H1 (cell line): ENCODE measurements at regions not wholly inside any gene's neighbourhood (a gene's known extent, or its start where the extent isn't known, plus 50 kb on each side); places are given as distances from the start of the nearest gene placed in this dataset.

Source experiments
- CREB1 ChIP-seq: IDR thresholded peaks from 2 replicates; pipeline ENCODE4 v1.6.1; 2012; ENCODE audit warnings: inconsistent platforms
- GABPA ChIP-seq: IDR thresholded peaks from 2 replicates; pipeline ENCODE4 v1.6.1; 2011; ENCODE audit warnings: mild to moderate bottlenecking, low read length, moderate library complexity, borderline replicate concordance; ENCODE audit not compliant: insufficient read depth
- JUN ChIP-seq: IDR thresholded peaks from 2 replicates; pipeline ENCODE4 v1.6.1; 2011; ENCODE audit warnings: low read depth, mild to moderate bottlenecking, improper control_type of control experiment, low read length
- KDM4A ChIP-seq: IDR thresholded peaks from one replicate; pipeline ENCODE4 v1.7.1; 2012; ENCODE audit warnings: low read depth, mild to moderate bottlenecking, moderate library complexity, low read length, inconsistent platforms; ENCODE audit not compliant: severe bottlenecking
- POLR2A ChIP-seq, 2 experiments: IDR thresholded peaks; 1 replicate in 1 of 2; 2 replicates in 1 of 2; pipeline ENCODE4 v1.6.1; 2011; ENCODE audit warnings: low read depth in 2 of 2, low read length in 2 of 2, mild to moderate bottlenecking in 2 of 2; ENCODE audit errors: control extremely low read depth in 1 of 2
- SIN3A ChIP-seq, 2 experiments: IDR thresholded peaks in 1 of 2; conservative IDR thresholded peaks in 1 of 2; 2 replicates each; pipeline ENCODE4 v1.6.1; 2011 to 2012; ENCODE audit warnings: low read length in 2 of 2, improper control_type of control experiment in 1 of 2, low read depth in 1 of 2, mild to moderate bottlenecking in 1 of 2
- TF ChIP-seq, protein P1 (sequence below): fragments of 300-600 bp; sonication (generic); IDR thresholded peaks from 2 replicates; pipeline ENCODE4 v1.7.1; 2012; ENCODE audit warnings: low read length, moderate library complexity, mild to moderate bottlenecking, inconsistent platforms; ENCODE audit not compliant: insufficient replicate concordance
- TF ChIP-seq, protein P2 (sequence below): IDR thresholded peaks from 2 replicates; pipeline ENCODE4 v1.6.1; 2012; ENCODE audit warnings: inconsistent platforms

DNA sequence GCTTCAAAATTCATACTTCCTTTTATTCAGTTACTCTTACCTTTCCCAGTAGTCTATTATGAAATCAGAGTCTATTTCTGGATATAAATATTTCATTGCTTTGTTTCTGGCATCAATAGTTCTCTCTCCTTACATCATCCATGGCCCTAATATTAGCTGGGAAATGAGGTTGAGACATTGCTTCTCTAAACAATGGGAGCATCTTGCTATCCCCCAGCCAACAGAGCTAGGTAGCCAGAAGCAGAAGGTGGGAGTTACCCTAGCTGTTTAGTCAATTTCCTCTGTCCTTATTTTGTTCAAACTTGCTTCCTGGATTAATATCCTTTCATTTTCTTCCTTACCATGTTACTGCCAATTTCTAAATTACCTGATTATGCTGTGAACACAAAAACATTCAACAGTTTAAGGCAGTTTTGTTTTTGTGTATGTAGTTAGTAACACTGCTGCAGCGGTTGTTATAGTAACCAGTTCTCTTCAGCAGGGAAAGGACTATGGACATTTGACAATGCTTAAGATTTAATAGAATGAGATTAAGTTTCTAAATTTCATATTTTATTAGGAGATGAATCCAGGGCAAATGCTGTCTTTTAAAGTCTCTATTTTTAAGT, 160.5 kb upstream of the KCNJ3 start (continued):
- no peak for TF ChIP-seq JUN
- TF ChIP-seq, protein P1, sequence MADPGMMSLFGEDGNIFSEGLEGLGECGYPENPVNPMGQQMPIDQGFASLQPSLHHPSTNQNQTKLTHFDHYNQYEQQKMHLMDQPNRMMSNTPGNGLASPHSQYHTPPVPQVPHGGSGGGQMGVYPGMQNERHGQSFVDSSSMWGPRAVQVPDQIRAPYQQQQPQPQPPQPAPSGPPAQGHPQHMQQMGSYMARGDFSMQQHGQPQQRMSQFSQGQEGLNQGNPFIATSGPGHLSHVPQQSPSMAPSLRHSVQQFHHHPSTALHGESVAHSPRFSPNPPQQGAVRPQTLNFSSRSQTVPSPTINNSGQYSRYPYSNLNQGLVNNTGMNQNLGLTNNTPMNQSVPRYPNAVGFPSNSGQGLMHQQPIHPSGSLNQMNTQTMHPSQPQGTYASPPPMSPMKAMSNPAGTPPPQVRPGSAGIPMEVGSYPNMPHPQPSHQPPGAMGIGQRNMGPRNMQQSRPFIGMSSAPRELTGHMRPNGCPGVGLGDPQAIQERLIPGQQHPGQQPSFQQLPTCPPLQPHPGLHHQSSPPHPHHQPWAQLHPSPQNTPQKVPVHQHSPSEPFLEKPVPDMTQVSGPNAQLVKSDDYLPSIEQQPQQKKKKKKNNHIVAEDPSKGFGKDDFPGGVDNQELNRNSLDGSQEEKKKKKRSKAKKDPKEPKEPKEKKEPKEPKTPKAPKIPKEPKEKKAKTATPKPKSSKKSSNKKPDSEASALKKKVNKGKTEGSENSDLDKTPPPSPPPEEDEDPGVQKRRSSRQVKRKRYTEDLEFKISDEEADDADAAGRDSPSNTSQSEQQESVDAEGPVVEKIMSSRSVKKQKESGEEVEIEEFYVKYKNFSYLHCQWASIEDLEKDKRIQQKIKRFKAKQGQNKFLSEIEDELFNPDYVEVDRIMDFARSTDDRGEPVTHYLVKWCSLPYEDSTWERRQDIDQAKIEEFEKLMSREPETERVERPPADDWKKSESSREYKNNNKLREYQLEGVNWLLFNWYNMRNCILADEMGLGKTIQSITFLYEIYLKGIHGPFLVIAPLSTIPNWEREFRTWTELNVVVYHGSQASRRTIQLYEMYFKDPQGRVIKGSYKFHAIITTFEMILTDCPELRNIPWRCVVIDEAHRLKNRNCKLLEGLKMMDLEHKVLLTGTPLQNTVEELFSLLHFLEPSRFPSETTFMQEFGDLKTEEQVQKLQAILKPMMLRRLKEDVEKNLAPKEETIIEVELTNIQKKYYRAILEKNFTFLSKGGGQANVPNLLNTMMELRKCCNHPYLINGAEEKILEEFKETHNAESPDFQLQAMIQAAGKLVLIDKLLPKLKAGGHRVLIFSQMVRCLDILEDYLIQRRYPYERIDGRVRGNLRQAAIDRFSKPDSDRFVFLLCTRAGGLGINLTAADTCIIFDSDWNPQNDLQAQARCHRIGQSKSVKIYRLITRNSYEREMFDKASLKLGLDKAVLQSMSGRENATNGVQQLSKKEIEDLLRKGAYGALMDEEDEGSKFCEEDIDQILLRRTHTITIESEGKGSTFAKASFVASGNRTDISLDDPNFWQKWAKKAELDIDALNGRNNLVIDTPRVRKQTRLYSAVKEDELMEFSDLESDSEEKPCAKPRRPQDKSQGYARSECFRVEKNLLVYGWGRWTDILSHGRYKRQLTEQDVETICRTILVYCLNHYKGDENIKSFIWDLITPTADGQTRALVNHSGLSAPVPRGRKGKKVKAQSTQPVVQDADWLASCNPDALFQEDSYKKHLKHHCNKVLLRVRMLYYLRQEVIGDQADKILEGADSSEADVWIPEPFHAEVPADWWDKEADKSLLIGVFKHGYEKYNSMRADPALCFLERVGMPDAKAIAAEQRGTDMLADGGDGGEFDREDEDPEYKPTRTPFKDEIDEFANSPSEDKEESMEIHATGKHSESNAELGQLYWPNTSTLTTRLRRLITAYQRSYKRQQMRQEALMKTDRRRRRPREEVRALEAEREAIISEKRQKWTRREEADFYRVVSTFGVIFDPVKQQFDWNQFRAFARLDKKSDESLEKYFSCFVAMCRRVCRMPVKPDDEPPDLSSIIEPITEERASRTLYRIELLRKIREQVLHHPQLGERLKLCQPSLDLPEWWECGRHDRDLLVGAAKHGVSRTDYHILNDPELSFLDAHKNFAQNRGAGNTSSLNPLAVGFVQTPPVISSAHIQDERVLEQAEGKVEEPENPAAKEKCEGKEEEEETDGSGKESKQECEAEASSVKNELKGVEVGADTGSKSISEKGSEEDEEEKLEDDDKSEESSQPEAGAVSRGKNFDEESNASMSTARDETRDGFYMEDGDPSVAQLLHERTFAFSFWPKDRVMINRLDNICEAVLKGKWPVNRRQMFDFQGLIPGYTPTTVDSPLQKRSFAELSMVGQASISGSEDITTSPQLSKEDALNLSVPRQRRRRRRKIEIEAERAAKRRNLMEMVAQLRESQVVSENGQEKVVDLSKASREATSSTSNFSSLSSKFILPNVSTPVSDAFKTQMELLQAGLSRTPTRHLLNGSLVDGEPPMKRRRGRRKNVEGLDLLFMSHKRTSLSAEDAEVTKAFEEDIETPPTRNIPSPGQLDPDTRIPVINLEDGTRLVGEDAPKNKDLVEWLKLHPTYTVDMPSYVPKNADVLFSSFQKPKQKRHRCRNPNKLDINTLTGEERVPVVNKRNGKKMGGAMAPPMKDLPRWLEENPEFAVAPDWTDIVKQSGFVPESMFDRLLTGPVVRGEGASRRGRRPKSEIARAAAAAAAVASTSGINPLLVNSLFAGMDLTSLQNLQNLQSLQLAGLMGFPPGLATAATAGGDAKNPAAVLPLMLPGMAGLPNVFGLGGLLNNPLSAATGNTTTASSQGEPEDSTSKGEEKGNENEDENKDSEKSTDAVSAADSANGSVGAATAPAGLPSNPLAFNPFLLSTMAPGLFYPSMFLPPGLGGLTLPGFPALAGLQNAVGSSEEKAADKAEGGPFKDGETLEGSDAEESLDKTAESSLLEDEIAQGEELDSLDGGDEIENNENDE = no peak
- TF ChIP-seq, protein P2, sequence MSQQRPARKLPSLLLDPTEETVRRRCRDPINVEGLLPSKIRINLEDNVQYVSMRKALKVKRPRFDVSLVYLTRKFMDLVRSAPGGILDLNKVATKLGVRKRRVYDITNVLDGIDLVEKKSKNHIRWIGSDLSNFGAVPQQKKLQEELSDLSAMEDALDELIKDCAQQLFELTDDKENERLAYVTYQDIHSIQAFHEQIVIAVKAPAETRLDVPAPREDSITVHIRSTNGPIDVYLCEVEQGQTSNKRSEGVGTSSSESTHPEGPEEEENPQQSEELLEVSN = no peak
- TF ChIP-seq GABPA = no peak
- no peak for TF ChIP-seq CREB1
- no peak for TF ChIP-seq POLR2A (IDR thresholded peaks at IDR 0.05; ENCODE audit: control extremely low read depth in 1 of 2, low read depth in 2 of 2, low read length in 2 of 2)
- no peak for TF ChIP-seq KDM4A
- TF ChIP-seq SIN3A (conservative IDR thresholded peaks at IDR 0.05 in 1 of 2, IDR thresholded peaks at IDR 0.05 in 1 of 2; ENCODE audit: low read depth in 1 of 2, low read length in 2 of 2) = no peak
